GM04504 (cell line): ENCODE measurements at regions not wholly inside any gene's neighbourhood (a gene's known extent, or its start where the extent isn't known, plus 50 kb on each side); places are given as distances from the start of the nearest gene placed in this dataset.

Experiments
- DNase-seq: peaks from one replicate; pipeline ENCODE4 v3.0.0-alpha.2; 2012; ENCODE audit warnings: low read depth

GRCh38 chr6:153218184-153218792, 87.2 kb upstream of the RGS17 start:
- no peak for DNase-seq

GRCh38 chr6:153216789-153217188, 85.7 kb upstream of the RGS17 start:
- no peak for DNase-seq

GRCh38 chr6:153215242-153215641, 84.2 kb upstream of the RGS17 start:
- DNase-seq = no peak

GRCh38 chr6:153214436-153214835, 83.4 kb upstream of the RGS17 start:
- no peak for DNase-seq

GRCh38 chr6:153210083-153210482, 79.0 kb upstream of the RGS17 start:
- peak; percentile 3 for DNase-seq

GRCh38 chr6:153208706-153209105, 77.6 kb upstream of the RGS17 start:
- DNase-seq = no peak

GRCh38 chr6:153207617-153208016, 76.5 kb upstream of the RGS17 start:
- DNase-seq = no peak

- no peak for DNase-seq
Observed at GRCh38 chr6:153207006-153207405, 75.9 kb upstream of the RGS17 start.

- no peak for DNase-seq
Observed at GRCh38 chr6:153192943-153193885, 62.1 kb upstream of the RGS17 start.

- DNase-seq = no peak
Observed at GRCh38 chr6:153183925-153184324, 52.8 kb upstream of the RGS17 start.
